ENCODE measurements at regions not wholly inside any gene's neighbourhood (a gene's known extent, or its start where the extent isn't known, plus 50 kb on each side); places are given as distances from the start of the nearest gene placed in this dataset.

DNA sequence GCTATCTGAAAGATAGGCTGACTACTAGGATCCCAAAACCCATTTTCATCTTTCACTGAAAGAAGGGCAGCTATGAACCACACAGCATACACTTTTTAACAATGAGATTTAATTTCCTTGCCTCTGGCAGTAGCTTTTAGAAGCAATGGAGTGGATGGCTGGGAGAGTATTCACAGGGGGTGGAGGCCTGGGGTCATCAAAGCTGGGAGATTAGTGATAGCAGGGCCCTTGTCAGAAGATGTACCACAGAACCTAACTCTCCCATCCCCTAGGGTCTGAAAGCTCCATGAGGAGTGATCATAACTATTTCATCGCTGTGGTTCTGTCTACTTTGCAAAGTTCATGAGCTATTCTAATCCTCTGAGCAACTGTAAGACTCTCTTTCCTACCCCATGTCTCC lies 332.2 kb downstream of the PRELID2 start:
- no peak for DNase-seq (ENCODE audit: low read depth)

DNA sequence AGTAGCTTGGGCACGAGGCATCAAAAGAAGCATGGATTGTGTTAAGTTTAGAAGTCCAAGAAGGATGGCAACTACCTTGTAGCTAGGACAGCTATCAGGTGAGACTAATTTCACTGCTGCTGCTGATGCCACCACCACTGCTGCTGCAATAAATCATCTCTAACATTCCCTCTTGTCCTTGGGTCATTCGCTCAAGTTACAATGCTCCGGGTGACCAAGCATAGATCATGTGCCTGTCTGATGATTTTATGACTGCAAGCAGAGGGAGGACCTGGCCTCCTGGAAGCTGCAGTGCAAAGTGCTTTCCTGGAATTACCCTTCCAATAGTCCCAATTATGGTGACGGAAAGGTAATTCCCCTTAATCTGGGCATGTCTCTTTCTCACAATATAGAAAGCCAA lies 334.4 kb downstream of the PRELID2 start:
- DNase-seq (ENCODE audit: low read depth), result no peak

DNA sequence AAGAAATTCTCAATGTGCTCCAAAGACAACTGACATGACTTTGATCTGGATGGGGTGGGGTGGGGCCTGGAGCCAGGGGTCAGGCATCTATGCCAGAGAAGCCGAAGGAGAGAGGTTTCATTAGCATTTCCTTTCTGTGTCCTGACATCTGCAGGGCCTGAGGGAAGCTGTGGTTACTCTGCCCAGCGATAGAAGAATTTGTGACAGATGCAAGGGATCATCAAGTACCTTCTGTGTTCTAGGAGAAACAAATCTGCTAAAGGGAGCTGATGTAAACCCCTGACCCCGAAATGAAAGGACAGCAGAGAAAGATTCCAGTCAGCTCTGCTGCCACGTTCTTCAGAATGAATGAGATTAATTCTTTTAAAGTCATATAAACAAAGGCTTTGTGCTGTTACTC lies 335.7 kb downstream of the PRELID2 start:
- no peak for DNase-seq (ENCODE audit: low read depth)

DNA sequence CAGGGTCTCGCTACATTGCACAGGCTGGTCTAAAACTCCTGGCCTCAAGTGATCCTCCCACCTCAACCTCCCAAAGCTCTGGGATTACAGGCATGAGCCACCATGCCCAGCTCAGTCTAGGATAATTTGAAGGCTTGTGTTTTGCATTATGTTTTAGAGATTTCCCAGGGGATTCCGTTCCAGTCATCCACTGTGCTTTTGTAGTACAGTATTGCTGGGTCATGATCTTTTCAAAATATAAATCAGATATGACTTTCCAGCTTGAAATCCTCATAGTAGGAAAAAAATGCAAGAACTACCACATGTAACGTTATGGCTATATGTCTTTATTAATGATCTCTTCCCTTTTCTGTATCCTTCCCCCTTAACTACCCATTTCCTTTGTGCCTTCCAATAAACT lies 338.1 kb downstream of the PRELID2 start:
- no peak for DNase-seq (ENCODE audit: low read depth)

DNA sequence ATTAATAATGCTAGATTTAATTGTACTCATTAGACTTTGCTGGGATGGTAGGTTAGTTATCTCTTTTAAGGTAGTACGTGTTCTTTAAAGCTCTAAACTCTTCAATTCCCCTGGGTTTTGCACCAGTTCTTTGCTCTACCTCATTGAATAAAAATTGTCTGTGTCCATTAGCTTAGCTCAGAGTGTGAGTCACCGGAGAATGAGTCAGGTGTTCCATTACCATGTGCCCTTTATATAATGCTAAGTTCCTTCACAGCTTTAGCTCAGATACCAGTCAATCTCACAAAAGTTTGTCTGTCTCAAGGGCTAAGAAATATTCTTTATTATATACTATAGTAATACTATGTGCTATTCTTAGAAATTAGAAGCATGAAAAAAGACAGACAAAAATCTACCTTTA lies 339.4 kb downstream of the PRELID2 start:
- DNase-seq (ENCODE audit: low read depth), result peak; percentile 92

DNA sequence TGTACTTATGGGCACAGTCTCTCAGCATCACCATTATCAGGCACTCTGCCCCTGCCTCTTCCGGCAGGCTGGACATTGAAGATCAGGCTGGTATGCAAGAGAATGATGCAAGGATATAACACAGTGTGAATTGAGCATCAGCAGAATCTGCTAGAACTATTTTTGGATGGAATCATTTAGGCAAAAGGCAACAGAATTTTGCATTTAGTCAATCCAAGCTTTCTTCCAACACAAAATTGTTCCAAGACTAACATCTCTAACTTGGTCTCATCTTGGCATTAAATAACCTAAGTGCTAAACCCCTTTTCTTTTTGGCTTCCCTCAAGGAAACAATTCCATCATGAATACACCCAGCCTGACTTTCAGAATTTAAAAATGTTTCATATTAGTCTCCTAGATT lies 339.9 kb downstream of the PRELID2 start:
- peak; percentile 27 for DNase-seq (ENCODE audit: low read depth)

DNA sequence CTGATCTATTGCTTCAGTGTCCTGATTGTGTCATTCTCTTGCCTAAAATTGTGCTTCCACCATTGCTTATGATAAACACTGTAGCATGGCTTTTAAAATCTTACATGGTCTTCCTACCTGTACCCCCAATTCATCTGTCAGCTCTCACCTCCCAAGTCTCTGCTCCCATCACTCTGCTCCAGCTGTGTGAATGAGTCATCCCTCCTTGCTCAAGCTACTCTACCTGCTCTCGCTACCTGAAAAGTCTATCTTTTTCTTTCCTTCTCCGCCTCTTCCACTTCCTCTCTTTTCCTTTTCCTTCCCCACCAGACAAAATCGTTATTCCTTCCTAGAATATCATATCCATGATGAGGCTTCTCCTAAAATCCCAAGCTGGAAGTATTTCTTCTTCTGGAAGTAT lies 341.7 kb downstream of the PRELID2 start:
- DNase-seq (ENCODE audit: low read depth), result no peak

DNA sequence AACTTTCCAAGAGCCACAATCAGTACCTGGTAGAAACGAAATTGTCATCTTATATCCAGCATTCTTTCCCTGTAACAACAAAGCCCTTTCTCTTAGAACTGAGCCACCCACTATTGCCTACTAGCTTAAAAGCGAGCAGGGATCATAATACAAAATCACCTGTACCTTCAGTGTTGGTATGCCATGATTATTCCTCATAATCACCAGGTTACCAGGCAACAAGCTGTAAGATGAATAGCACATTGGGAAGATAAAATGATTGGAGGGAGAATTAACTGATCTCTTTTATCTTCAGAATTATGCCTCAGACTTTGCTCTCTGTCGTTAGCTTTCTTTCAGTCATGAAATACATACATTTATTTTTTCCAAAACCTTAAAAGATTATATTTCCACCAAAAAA lies 345.6 kb downstream of the PRELID2 start:
- DNase-seq (ENCODE audit: low read depth), result no peak

DNA sequence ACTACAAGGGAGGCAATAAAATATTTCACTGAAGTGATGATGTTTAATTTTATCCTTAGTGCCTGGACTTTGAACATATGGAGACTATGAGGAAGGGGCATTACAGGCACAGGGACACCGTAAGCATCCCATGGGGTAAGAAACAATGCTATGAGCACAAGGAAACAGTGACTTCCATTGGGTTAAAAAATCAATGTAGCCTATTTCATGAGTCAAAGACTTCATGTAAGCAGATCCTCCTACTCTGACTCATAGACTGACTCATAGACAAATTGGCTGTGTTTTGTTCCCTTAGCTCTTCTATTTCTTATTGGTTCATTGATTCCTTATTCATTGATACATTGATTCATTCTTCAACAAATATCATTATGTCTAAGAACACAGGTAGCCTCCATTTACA lies 351.0 kb downstream of the PRELID2 start:
- peak; percentile 72 for DNase-seq (ENCODE audit: low read depth)

DNA sequence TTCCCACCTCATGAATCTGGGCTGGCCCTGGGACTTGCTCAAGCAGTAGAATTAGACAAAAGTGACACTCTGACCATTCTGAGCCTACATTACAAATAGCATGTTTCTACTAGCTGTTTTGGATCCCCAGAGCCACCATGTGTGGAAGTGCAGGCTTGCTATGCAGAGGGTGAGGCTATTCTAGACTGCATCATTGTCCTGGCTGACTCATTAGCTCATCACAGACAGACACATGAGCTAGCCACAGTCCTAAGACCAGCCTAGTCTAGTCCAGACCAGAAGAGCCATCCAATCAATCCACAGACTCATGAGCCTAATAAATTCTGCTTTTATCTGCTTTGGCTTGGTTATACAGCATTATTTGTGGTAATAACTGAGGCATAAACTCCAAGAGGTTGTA lies 351.9 kb downstream of the PRELID2 start:
- DNase-seq (ENCODE audit: low read depth), result peak; percentile 54

DNA sequence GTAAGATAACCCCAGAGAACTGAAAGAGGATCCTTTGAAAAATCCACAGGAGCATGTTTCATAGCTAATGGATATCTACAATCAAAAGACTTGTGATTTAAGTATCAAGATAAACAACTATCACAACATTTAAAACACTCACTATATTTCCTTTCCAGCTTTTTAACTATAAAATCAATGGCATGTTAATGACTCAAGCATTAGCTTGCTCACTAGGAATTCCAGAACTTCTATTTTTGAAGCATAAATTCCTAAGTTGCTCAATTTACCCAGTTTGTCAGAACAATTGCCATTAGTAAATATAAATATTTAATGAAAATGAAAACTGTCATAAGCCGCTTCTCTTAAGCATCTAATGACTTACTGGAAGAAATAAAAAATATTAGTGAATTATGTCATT lies 355.3 kb downstream of the PRELID2 start:
- no peak for DNase-seq (ENCODE audit: low read depth)

DNA sequence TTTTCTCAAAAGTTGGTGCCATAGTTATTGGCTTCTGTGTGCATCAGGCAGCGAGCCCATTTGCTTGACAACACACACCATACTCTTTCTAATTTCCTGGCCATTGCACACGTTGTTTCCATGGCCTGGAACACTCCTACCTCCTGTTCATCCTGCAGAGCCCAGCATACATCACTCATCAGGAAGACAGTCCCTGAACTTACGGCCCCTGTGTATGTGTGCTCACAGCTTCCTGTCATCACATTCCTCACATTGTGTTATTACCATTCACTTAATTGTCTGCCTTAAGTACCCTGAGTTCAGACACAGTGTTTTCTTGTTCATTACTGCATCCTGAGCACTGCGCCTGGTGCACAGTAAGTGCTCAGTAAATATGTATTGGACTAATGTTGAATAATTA lies 355.9 kb downstream of the PRELID2 start:
- DNase-seq (ENCODE audit: low read depth), result no peak

DNA sequence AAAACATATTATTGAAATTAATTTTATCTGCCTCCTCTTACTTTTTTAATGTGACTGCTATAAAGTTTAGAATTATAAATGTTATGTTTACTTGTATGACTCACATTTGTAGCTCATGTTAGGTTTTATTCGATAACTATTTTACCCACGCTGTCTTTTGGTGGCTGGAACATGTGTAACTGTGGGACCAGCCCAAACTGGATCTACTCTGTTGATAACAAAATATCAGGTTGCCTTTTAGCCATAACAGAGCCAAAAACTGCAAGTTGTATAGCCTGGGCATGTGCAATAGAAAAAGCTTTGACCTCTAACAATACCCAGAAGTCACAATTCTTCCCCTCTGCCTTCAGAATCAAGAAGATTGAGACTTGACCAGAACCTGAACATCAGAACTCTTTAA lies 356.5 kb downstream of the PRELID2 start:
- no peak for DNase-seq (ENCODE audit: low read depth)

DNA sequence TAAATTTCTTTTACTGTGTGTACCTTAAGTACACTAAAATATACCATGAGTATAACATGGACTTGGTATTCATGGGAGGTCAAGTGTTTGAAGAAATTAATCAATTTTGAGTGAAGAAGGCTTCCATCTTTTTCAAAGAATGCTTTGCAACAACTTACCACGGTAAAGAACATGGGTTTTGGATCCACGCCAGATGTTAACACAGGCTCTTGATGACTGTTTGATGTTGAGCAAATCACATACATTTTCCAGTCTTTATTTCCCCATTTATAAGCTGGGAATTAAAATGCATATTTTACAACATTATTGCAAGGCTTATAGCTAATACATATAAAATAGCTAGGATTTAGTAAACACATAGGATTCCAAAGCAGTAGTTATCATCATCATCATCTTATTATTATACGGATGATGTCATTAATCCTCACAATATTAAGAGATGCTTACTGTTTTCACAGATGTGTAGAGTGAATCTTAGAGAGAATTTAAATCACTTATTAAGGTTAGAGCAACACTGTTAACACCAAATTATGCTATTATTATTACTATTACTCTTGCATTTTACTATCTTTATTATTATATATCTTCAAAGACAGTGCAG lies 362.0 kb downstream of the PRELID2 start:
- DNase-seq (ENCODE audit: low read depth), result no peak

DNA sequence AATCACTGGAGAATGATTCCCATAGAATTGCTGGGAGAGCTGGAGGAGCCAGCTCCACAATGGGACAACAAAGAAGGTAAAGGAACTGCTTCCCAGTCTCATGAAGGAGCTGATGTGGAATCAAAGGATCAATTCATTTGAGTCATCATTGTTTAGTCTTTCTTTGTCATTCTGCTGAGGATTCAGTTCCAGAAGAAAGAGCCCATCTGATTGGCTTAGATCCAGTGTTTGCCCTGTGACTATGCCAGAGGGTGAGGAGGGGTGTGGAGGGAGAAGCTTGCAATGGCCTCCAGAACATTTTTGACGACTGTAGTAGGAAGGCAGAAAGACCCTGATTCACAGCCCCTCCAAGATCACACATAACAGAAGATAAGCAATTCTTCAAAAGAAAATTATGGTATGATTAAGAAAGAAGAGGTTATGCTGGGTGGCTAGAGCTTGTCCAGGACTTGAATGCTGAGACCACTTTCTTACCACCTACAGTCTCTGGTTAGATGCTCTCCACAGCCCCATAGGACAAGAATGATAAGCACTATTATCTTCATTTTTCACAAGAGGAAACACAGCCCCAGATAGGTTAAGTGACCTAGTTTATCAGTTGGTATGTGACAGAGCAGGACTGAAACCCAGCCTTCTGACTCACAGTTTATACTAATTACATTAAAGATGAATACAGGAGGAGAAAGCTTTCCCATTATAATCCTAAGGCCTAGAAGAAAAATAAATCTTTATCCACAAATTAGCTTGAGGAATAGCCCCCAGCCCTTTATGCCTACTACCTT lies 363.1 kb downstream of the PRELID2 start:
- no peak for DNase-seq (ENCODE audit: low read depth)

DNA sequence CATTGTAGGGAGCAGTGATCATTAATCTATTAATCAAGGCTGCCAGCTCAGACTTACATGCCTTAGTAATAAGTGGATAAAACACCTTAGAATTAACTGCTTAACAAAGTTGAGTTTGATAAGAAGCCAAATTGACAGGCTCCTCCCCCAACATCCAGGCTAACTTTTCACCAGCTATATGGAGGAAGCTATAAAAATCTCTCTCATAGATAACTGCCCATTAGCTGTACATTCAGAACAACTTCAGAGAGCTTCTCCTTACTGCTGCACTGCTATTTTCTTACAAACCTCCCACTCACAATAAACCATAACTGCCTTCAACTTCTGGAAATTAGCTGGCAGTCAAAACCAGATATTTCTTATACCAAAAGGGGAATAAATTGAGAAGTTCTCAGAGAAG lies 364.1 kb downstream of the PRELID2 start:
- no peak for DNase-seq (ENCODE audit: low read depth)

DNA sequence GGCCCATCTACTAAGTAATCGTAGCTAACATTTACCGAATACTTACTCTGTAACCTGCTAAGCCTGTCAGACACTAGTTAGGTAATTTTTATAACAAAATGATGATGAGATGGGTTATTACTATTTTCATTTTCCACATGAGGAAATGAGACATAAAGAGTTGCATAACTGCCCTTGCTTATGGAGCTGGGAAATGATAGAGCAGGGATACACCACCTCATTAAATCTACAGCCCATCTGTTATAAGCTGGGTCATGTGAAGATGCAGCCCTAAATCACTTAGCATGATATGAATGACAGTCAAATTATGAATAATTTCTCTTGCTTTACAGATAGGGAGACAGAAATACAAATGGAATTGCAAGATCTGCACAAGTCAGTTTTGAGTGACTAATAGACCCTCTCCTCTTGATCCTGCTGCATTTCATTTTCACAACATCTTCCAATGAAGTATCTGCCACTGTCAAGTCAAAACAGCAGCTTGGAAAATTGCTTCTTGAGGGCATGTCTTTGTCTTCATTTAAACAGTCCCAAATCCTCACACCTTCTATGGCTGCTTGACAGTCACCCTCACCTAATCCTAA lies 364.7 kb downstream of the PRELID2 start:
- DNase-seq (ENCODE audit: low read depth), result no peak

DNA sequence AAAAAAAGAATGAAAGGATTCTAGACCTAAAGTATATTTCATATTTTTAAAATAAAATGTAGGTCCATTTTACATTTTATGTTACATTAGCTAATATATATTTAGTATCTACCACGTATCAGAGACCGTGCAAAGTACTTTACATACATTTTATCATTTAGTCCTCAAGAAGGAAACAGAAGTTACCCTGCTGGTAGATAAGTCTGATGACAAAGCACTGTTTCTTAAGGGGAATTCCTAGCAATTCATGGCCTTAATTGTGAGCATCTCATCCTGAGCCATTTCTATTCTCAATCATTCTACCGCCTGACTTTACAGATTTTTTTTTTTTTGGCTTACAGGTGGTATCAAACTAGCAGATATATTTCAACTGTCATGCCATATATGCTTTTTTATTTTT lies 367.7 kb downstream of the PRELID2 start:
- no peak for DNase-seq (ENCODE audit: low read depth)

DNA sequence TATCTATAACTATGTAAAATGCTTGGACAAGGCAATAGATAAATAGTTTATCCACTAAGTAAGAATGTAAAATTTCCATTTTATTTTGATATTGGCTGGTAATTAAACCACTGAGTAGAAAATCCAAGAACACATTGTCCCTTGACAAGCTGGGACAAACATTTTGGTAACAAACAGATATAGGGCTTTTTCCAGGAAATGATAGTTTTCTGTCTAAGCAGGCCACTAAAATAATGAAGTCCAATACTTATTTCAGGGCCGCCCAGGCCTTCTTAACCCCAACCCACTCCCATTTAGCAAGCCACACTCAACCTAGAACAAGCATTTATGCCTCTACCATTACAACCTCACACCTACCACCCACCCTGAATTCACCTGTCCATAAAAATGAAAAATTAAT lies 368.6 kb downstream of the PRELID2 start:
- no peak for DNase-seq (ENCODE audit: low read depth)

DNA sequence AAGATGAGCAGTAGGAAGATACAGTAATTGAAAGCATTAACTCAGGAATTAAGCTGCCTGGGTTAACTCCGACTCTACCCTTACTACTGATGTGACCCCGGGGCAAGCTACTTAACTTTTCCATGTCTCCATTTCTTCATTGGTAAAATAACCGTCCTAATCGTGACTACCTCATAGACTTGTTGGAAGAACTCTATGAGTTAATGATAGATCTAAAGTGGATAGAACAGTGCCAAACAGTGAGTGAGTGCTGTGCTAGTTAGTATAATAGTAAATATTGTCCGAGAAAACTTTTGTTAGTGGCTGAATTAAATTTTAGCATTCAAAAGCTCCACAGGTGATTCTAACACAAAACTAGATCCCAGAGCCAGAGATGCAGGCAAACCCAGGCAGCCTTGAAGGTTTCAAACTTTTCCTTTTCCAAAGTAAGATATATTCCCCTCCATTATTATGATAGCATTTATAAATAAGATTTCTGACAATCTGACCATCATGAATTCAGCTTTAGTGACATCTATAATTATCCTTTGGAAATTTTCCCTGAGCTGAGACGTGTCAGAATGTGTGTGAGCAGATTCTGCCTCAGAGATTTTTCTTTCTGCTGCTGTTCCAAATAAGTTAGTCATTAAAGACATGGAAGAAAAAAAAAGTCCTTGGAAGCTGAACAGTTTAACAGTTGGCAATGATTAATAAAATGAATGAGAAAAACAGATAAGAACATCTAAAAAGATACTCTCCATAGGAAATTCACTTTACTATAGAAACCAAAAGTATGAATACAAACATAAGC lies 369.5 kb downstream of the PRELID2 start:
- DNase-seq (ENCODE audit: low read depth), result no peak

DNA sequence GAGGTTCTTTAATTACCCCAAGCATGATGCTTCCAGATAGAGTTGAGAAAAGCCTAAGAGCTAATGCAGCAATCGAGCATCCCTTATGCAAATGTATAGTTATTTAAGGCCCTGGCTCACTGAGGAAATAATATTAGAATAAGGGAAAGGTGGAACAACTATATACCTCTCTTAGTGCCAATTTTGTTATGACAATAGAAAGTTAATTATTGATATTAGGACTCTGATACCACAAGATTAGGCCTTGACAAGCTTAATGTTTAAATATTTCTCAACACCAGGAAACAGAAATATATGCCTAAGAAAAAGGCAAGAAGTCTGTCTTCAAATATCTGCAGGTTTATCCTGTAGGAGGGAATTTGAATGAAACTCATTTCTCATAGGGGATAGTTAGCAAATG lies 371.0 kb downstream of the PRELID2 start:
- no peak for DNase-seq (ENCODE audit: low read depth)

DNA sequence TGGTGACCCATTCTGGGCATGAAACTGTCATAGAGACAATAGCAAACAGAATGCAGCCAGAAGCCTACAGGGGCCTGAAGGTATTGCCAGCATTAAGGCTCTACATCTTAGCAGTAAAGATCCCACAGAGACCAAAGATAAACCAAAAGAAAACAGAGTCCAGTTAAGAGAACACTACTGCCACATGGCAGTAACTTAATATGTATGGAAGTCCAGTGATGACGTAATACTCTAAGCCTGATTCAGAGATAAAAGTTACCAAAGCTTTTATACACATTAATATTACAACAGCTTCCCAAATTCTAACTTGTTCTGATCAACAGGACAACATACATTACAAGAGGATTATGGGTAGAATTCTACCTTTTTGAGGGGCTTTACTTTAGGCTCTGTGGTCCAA lies 371.5 kb downstream of the PRELID2 start:
- DNase-seq (ENCODE audit: low read depth), result no peak

DNA sequence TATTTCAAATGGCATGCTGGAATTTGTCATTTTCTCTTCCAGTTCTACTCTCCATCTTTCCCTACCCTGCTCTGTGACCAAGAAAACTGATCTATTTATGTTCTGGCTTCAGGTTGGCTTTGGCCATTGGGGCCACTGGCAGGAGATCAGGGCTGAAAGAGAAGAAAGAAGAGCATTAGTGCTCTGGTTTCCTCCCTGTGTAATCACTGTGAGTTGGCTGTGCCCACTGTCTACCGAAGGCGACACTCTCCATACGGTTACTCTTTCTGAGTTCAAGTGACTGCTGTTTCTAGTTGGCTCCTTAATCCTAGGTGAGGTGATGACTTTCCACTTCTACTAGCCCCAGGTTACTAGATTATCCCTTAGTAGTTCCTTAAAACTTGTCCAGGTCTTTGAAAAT lies 372.6 kb downstream of the PRELID2 start:
- DNase-seq (ENCODE audit: low read depth), result no peak
